Esophagus muscularis mucosa (tissue), 3 donors: ENCODE measurements at regions not wholly inside any gene's neighbourhood (a gene's known extent, or its start where the extent isn't known, plus 50 kb on each side); places are given as distances from the start of the nearest gene placed in this dataset.
"Not testable (repeated sequence)": the region's sequence is repeated elsewhere in the genome, so short reads cannot be mapped to it uniquely, and the experiment has no call there.

Source experiments
- CTCF ChIP-seq, 3 experiments: fragments of 200-600 bp in 2 of 3; fragments of 450-650 bp in 1 of 3; sonication (generic) in 2 of 3; IDR thresholded peaks; one replicate each; pipeline ENCODE4 v1.5.1; 2017 to 2019; ENCODE audit warnings: antibody characterized with exemption in 3 of 3, mild to moderate bottlenecking in 2 of 3, moderate library complexity in 1 of 3
- POLR2A ChIP-seq: fragments of 450-650 bp; IDR thresholded peaks from one replicate; pipeline ENCODE4 v1.6.1; 2017; ENCODE audit warnings: antibody characterized with exemption, moderate library complexity, mild to moderate bottlenecking, low read depth
- POLR2AphosphoS5 ChIP-seq, 2 donors: sonication (generic); formaldehyde crosslinking; IDR thresholded peaks; one replicate each; pipeline ENCODE4 v1.6.1; 2017; ENCODE audit warnings: antibody characterized with exemption in 2 of 2

GRCh38 chr1:58216169-58216568 lies 330.4 kb downstream of the OMA1 start:
- not testable (repeated sequence) for TF ChIP-seq POLR2A; CTCF (IDR thresholded peaks at IDR 0.05); POLR2AphosphoS5 (IDR thresholded peaks at IDR 0.05)
